NCI-H2171 treated with DMSO at 0.1 percent for 48 hours (cell line): ENCODE measurements at regions not wholly inside any gene's neighbourhood (a gene's known extent, or its start where the extent isn't known, plus 50 kb on each side); places are given as distances from the start of the nearest gene placed in this dataset.
"Not testable (repeated sequence)": the region's sequence is repeated elsewhere in the genome, so short reads cannot be mapped to it uniquely, and the experiment has no call there.

Experiments
- DNase-seq: peaks from one replicate; lab custom pipeline; 2025; lab: John Stamatoyannopoulos, UW

DNA sequence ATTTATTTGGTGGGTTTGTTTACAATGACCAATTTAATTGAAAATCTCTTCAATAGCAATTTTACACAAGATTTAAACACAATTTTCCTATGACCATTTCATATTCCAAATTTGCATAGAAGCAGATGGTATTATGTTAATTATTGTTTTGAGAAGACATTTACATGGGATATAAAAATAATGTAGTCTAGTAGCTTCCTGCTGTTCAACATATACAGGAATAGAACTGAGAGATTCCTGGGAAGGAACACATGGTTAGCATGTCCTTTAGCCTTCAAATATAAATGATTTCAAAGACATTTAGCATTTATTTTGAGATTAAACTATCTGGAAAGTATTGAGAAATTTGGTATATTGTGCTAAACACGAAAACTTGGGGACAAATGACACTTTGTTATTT is 129.6 kb downstream of the KCNE4 start:
- no peak for DNase-seq

DNA sequence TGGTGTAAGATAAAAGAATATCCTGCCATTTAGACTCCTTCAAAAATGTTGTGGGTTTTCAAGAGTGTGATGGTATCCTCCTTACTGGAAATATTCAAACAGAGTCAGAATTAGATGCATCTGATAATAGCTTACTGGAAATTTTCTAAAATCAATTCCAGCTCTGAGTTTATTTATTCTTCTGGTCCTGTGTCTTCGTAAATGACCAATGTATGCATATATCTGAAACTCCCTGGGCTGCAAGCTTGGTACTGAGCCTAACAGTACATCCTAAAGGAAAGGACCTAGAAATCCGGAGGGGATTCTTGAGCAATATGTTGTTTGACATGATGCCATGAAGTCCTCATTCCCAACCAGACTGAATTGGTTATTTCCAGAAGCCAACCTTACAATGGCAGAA is 130.4 kb downstream of the KCNE4 start:
- no peak for DNase-seq

DNA sequence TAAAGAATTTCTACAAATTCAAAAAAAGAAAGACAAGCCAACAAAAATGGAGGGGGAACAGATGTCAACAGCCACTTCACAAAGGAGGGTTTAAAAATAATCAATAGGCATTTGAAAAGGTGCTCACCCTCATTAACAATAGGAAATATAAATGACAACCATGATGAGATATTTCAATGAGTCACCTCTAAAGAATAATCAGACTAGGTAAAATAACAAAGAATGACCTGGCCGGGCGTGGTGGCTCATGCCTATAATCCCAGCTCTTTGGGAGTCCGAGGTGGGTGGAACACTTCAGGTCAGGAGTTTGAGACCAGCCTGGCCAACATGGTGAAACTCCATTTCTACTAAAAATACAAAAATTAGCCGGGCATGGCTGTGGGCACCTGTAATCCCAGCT is 133.6 kb downstream of the KCNE4 start:
- DNase-seq = no peak

DNA sequence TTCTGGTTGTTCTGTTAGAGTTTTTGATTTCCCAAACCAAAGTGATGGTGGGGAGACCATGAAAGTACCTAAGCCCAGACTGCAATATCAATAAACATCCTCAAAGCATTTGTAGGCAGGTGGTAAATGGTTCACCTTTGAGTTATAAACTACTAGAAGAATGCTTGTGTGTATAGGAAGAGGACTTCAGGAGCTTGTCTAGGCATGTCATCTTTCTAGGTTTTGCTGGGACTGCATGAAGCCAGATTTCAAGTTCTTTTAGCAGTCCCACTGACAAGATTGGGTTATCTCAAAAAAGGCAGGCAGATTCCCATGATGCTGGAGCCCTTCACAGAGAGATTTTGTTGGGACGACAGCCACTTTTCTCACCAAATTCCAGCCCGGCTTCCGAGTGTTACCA is 135.3 kb downstream of the KCNE4 start:
- no peak for DNase-seq

DNA sequence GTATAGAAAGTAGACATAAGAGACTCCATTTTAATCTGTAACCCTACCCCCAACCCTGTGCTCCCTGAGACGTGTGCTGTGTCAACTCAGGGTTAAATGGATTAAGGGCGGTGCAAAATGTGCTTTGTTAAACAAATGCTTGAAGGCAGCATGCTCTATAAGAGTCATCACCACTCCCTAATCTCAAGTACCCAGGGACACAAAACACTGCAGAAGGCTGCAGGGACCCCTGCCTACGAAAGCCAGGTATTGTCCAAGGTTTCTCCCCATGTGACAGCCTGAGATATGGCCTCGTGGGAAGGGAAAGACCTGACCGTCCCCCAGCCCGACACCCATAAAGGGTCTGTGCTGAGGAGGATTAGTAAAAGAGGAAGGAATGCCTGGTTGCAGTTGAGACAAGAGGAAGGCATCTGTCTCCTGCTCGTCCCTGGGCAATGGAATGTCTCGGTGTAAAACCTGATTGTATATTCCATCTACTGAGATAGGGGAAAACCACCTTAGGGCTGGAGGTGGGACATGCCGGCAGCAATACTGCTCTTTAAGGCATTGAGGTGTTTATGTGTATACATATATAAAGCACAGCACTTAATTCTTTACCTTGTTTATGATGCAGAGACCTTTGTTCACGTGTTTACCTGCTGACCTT is 138.7 kb downstream of the KCNE4 start:
- DNase-seq = not testable (repeated sequence)

DNA sequence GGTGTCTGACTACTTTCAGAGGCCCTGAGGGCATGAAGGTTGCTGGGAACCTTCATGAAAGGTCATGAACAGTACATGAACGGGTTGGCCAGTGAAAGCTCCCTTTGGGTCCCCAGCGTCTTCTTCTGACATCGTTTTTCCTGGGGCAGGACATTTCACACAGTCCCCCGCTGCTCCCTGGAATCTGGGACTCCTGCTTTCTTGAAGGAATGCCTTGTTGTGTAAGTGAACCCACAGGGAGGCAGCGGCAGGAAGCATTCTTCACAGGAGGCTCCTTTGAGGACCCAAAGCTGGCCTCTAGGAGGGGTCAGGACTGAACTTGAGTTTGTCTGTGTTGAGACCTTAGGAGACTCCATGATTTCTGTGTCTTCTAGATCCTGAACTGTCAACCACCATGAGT is 144.3 kb downstream of the KCNE4 start:
- no peak for DNase-seq

DNA sequence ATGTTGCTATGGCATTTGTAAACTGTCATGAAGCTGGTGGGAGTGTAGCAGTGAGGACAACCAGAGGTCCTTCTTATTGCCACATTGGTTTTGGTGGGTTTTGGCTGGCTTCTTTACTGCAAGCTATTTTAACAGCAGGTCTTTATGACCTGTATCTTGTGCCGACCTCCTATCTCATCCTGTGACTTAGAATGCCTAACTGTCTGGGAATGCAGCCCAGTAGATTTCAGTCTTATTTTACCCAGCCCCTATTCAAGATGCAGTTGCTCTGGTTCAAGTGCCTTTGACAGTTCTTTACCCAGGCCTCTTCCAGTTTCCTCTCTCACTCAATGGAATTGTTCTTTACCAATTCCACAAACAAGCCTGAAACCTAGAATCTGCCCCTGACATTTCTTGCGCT is 145.1 kb downstream of the KCNE4 start:
- no peak for DNase-seq

DNA sequence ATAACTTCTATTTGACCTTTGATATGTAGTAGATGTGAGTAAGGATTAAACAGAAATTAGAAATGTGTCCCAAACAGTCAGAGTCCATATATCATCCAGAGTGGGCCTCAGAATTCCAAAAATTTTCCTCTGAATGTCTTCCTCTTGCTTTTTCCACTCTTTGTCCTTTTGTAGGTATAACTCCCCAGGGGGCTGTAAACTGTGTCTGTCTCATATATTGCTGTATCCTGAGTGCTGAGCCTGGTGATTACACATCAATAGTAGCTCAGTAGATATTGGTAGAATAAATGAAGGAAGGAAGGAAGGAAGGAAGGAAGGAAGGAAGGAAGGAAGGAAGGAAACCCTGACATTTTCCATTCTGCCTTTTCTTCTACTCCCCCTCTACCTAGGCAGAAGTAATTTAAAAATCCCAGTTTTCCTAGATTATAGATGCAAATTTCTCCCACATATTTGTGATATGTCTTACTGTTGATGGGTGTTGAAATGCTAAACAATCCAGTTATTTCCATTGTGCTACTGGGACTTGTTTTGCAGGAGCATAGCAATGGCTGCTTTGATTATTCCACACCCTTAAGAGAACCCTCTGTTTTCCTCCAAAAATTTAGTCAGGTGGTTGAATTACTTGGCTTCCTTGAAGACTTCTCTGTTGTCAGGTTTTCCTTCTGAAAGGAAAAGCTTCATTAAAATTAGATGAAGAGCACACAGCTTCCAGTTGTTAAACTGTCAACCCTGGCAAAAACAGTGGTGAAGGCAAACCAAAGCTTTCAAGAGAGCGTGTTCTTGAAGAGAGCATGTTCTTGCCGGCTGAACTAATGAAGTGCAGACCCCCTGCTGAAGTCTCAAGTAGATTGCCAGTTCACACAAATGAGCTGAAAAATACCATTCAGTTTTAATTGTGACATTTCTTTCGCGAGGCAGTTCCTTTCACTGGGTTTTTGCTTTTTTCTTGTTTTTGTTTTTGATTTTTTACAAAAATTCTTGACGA is 147.8 kb downstream of the KCNE4 start:
- no peak for DNase-seq

DNA sequence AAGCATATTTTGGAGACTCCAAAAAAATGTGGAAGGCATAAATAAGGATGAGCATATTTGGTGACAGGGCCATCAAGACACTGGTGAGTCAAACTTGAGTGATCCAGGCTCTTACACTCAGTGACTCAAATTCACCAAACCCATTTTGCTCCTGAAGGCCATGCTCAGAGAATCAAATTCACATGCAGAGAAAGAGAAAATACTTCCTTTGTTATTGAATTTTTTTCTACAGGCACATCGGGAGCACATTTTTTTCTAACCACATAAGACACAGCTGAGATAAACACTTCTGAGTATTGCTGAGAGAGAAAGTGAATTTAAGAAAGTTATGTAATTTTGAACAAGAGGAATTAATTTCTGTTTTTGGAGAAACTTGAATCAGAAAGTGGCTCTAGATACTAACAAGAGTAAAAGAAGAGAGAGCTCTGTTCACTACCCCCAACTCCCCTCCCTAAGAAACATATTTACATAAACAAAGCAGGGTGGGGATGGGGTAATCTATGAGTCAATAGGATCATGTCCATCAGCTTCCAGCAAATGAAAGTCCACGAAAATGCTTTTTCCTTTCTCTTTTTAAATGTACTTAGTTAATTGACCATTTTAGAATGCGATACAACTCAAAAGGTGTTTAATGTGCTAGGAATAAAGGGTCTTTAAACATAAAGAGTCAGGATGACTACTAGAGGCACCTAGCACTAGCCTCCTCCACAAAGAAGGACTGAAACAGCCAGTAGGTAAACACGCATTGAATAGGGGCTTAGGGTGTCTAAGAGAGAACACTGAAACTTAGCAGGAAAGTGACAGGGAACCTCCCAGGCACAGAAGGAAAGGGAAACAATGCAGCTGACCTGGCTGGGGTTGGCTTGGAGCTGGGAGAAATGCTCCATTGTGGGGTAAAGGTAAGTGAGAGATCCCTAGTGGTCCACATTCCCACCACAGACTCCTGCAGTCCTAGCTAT is 152.3 kb downstream of the KCNE4 start:
- no peak for DNase-seq

DNA sequence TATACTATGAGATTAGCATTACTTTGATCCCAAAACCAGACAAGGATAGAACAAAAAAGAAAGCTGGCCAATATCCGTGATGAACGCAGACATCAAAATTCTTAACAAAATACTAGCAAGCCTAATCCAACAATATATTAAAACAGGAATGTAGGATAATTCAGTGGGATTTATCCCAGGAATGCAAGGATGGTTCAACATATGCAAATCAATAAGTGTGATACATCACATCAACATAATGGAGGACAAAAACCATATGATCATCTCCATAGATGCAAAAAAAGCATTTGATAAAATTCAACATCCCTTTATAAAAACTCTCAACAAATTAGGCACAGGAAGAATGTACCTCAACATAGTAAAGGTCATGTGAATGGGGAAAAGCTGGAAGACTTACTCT is 158.5 kb downstream of the KCNE4 start:
- DNase-seq = no peak

DNA sequence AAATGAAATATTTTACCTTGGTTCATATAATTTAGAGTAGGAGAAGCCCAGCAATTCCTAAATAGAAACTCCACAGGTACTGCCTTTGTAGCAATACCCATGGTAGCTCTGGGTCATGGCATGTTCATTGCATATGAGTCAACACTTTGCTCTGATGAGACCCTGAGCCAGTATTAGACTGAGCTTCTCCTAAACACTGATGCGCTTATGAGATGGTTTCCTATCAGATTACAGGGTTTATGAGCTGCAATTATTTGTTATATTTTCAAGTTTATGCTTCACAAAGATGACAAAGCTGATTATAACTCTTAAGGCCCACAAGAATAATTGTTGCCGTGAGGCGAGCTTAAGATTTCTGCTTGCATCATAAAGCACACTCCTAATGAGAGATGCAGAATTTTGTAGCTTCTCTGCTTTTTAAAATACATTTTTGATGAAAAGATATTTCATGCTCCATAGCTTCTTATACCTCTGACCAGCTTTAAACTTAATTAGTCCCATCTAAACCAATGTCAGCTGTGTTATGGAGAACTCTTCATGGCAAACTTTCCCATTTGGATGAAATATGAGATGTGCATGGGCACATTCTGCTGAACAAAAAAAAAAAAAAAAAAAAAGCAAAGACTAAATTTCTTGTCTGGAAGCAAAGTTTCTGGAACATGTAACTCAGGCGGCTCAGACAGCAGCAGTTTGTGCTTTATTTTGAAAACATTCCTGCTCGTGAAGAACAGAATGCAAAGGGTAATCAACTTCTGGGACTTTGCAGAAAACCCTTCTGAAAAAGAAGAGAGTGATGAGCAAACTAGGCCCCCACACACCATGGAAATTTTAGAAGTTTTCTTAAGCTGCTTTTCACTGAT is 162.6 kb downstream of the KCNE4 start:
- no peak for DNase-seq

DNA sequence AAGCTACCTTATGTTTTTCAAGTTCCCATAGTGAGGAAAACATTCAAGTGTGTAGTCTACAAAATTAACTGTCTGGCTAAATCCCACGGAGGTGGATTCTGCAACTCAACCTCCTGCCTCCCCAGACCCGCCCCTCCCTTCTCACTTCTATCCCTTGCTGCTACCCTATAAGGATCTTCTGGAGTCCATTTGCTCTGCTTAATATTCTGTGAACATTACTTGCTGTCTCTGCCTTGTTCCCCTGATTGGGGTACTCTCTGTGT is 163.2 kb downstream of the KCNE4 start:
- DNase-seq = no peak

DNA sequence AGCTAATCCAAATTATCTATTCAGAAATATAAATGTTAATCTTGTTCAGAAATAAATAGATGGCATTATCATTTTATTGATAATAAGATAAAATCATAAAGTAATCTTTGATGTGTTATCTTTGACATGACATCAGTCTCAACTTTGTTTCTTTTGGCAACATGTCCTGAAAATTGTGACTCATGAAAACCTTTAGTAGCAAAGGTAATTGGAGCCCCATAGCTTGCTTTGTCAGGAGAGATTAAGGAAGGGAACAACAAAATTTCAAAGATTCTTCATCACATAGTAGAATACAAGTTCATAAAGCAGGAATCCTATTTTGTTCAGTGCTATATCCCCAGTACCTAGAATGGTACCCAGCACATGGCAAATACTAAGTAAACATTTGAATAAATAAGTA is 165.4 kb downstream of the KCNE4 start:
- DNase-seq = no peak

DNA sequence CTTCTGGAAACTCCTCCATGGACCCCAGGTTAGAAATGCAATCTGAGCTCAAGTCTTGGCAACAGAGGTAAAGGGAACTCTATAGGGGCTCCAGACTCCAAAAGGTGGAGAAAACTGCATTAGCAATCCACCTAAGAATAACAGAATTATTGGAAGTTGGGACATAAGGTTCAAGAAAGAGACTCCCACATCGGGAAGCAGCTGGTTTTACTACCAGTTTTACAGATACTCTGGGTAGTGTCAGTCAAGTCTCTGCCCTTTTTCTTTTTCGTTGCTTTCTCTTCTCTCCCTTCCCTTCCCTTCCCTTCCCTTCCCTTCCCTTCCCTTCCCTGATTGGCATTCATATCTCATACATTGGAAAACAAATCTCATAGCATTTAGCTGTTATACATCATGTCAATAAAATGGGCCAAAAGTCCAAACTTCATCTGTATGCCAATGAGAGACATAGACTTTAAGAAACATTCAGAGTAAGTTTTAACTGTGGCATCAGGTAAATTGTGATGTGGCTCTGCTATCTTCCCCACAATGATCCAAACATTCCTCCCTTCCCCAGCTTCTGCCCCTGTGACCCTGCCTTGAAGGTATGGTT is 166.7 kb downstream of the KCNE4 start:
- no peak for DNase-seq

DNA sequence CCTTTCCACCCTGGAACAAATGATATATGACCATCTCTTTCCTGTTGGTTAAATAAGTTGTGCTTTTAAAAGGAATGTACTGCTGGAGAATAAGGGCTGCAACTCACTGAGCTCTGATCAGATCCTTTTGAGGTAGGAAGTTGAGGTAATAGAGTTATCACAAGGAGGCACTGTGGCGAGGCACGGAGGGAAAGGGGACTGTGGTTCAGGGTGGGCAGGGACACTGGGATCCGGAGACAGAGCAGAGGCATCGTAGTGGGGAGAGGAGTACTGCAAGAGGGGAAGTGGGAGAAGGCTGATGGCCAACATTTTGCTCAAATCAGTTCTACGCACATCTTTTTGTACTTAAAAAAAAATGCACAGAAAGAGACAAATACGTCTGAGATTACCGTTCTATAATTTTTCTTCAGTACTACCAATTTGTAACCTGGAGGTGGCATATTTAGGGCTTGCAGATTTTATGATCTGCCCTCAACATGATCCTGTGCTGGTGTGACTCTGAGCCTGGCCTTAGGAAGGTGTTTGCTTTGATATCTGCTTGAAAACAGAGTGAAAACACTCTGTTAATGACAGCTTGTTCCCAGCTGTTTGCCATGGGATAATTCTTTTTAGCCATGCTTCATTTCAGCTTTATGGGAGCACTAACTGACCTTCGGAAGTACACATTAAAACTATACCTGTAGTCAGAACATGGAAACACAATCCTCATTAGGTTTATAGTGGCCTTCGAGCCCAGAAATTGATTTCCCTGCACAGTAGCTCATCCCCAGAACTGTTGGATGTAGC is 168.1 kb downstream of the KCNE4 start:
- no peak for DNase-seq

DNA sequence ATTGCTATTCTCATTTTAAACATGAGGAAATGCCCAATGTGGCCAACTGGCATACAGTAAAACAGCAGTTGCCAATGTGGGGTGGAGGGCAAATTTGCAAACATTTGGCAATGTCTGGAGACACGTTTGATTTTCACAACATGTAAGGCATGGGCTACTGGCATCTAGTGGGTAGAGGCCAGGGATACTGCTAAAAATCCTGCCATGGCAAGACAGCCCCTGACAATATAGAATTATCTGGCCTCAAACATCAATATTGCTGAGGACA is 168.6 kb downstream of the KCNE4 start:
- no peak for DNase-seq

DNA sequence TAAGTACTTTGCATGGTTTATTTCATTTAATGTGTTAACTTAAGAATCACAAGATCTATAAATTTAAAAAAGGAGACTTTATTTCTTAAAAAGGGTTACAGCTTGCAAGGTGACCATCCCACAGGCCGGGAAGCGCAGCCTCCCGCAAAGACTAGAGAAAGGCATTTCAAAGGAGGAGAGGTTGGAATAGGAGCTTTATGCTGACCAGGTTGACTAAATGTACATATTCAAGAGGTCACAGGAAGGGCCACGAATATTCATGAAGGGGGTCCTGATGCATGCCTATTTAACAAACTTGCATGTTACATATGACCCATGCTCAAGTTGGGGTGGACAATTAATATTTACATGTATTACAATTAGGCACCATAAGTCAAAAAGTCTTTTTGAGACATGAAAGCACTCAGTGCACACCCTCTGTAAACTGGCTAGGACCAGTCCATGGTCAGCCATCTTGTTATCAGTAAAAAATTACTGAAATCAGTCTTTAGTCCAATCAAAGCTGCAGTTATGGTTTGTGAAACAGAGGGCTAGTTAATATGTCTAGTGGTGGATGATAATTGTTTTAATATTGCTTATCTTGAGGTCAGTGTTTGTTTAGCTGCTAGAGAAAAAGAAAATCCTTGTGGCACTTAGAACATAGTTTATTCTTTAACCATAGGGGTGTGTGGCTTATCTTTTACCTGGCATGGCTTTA is 169.3 kb downstream of the KCNE4 start:
- no peak for DNase-seq

DNA sequence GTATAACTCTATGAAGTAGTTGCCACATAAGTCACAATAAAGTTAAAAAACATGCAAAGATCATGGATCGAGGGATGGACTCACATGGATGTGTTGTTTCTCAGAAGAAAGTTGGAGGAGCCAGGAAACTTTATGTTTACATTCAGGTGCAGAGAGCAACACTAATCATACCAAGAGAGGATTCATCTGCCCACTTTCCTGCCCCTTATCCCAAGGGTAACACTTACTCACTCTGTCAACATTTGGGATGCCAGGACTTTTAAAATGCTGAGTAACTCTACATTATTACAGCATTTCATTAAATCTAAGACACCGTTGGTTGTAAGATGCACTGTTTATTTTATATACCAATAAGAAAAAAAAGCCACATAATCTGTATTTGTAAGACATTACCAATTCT is 170.4 kb downstream of the KCNE4 start:
- no peak for DNase-seq

DNA sequence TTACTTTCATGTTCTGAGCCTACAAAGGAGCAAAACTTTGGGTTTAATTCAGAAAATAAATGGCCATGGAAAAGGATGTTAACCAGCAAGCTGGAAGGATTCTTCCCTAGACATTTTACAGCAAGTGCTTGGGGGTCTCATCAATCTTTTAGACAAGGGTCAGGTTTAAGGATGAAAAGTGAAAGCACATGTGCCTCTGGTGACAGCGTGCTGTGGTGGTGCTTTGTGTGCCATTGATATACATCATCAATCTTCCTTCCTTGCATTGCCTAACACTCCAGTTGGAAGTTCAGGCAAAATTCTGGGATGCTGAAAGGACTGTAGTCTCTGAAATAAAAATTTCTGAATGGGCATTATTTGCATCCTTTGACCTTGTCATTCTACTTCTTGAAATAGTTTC is 171.2 kb downstream of the KCNE4 start:
- DNase-seq = no peak

DNA sequence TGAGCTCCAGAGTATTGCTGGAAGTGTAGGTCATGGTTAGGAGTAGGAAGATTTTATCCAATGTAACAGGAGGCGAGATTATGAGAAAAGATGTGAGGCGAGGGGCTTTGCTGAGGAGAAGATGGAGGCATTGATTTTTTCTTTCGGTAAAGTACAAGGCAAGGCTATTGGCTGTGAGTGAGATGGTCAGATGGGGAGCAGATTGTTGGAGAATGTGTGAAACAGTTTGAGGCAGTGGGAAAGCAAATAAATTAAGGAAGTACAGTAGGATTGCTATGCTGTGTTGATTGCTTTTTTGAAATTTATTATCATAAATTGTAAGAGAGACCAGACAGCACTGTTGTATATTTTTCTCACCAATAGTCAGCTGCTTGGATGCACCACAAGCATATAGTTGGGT is 173.3 kb downstream of the KCNE4 start:
- no peak for DNase-seq
